ENCODE measurements at regions not wholly inside any gene's neighbourhood (a gene's known extent, or its start where the extent isn't known, plus 50 kb on each side); places are given as distances from the start of the nearest gene placed in this dataset.

DNA sequence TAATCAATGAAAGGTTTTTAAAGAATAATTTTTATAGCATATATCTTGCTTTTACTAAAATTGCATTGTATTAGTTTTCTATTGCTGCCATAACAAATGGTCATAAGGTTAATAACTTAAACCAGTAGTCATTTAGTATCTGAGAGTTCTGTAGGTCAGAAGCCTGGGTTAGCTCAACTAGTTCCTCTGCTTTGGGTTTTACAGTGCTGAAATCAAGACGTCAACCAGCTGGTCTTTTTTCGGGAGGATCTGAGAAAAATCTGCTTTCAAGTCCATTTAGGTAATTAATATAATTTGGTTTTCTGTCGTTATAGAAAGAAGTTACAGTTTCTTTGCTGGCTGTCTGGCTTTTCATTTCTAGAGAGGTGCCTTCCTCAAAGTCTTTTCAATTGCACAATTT is 577.7 kb downstream of the MRPL39 start:
- DNase-seq = no peak

DNA sequence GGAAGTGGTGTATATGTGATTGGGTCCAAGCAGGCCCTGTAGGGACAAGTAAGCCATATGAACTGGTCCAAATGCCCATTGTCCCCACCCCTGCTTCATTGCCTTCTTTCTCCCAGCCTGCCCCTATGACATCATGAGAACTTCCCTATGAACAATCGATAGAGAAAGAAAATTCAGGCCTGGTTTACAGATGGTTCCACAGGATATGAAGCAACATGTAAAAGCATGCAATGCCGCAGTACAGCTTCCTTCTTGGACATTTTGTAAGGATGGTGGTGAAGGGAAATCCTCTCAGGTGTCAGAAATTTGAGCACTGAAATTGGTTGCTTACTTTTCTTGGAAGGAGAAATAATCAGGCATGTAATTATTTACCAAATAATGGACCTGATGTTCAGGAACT is 581.7 kb downstream of the MRPL39 start:
- no peak for DNase-seq

DNA sequence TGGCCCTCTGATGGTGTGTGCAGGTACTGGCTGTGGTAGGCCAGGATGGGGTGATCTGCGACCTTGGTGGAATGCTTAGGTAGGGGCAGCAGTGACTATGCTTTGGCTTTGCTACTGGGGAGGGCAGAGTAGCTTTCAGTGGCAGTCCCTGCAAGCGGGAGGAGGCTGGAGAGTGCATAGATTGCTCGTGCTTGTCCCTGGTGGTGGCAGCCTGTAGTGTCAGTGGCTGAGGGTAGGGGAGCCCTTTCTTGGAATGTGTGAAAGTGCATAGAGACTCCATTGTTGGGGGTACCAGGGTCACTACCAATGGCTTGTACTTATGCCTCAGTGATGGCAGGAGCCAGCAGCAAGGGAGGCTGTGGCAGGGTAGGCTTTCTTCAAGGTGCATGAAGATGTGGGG is 582.6 kb downstream of the MRPL39 start:
- no peak for DNase-seq

DNA sequence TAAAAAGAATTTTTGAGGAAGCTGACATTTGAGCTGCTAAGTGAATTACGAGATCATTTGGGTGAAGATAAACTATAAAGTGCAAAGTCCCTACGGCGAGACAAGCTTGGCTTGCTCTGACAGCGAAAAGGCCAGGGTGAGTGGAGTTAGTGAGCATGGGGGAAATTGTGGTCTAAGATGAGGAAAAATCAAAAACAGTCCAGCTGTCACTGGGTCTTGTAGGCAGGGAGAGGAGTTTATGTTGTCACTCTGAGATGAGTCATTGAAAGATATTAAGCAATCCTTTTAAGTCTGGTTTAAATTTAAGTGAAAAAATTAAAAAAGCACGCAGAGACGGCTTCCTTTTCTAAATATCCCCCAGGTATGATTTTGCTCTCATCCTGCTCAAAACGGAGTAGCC is 601.9 kb downstream of the MRPL39 start:
- no peak for DNase-seq

DNA sequence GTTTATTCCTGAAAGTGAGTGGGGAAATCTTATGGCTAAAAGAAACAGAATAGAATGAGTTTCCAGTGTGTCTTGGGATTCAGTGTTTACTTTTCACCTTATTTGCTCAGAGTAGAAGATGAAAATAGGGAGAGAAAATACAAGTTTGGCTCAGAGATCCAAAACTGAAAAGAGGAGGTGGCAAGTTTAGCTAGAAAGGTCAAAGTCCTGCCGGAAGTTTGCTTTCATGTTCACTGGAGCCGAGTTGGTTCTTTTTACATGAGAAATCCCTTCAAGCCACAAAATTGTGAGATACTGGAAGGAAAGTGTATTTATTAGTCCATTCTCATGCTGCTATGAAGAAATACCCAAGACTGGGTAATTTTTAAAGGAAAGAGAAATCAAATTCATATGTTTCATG is 604.6 kb downstream of the MRPL39 start:
- no peak for DNase-seq

DNA sequence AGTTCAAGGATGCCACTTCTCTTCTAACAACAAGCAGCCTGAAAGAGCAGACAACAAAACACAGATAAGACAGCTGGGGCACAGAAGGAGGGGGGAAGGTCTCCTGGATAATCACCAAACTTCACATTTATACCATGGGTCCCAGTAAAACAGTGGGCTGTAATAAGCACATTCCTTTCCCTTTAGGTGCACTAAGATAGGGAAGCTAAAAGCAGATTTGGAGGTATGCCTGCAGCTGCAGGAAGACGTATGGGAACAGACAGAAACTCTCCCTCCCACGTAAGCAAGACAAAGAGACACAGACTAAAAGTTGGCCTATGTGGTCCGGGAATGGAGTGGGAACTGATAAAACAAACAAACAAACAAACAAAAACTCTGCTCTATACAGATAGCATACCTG is 612.1 kb downstream of the MRPL39 start:
- DNase-seq = no peak

DNA sequence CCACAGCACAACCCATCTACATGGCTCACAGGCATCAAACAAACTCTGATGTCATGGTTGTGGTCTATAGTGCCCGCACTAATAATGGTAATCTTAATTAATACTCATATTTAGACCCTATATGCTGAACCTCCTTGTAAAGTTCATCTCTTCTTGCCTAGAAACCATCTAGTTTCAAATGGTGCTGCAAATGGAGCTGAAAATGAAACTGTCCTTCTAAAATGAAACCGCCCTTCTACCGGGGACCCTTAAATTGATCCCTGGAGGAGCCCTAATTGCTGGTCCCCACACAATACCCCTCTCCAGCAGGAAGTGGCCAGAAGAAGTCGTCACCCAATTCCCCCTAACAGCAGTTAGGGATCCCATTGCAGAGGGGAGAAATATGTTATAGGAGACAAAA is 612.6 kb downstream of the MRPL39 start:
- no peak for DNase-seq

DNA sequence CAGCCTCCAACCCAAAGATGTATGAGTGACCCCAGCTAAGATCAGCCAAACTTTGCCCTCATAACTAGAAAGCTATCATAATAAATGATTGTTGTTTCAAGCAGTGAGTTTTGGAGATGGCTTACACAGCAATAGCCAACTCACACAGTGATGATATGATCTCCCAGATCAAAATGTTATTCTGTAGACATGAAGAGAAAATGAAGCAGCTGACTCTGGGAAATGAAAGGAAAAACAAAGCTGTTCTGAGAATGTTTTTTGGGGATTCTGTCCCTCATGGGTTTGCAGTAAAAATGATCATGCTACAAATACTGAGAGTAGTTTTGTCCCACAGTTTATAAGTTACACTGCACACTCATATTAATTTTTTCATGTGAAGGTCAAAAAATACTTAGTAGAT is 617.8 kb downstream of the MRPL39 start:
- DNase-seq = no peak

DNA sequence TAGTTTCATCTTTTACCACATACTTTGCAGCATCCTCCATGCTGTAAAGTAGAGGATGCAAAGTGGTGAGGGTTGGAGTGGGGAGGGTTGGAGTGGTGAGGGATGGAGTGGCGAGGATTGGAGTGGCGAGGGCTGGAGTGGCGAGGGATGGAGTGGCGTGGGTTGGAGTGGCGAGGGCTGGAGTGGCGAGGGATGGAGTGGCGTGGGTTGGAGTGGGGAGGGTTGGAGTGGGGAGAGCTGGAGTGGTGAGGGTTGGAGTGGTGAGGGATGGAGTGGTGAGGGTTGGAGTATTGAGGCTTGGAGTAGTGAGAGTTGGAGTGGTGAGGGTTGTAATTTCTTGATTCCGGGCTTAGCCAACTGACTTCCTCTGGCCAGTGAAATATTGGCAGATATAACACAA is 618.3 kb downstream of the MRPL39 start:
- no peak for DNase-seq

DNA sequence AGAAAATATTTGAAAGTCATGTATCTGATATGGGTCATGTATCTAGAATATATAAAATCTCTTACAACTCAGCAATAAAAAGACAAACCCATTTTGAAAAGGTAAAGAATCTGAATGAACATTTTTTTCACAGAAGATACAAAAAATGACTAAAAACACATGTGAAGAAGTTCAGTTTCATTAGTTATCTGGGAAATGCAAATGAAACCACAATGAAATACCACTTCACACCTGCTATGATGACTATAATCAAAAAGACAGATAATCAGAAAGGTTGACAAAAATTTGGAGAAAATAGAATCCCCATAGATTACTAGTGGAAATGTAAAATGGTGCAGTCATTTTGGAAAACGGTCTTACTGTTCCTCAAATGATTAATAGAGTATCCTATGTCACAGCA is 631.0 kb downstream of the MRPL39 start:
- no peak for DNase-seq

DNA sequence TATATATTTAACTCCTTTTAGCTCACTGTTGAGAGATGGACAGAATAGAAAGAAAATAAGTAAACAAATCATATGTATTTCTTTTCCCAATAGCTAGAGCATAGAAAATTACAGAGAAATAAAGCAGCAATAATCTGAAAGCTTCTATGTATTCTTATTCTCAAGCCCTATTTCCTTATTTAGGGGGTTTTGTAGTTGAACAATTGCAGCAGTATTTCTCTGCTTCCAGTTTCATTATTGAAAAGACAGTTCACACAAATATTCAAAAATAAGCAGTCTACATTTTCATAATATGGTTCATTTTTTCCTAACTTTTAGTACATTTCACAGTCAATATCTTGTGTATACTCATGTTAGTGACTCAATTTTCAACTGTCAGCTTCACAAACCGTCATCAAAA is 638.2 kb downstream of the MRPL39 start:
- DNase-seq = no peak

DNA sequence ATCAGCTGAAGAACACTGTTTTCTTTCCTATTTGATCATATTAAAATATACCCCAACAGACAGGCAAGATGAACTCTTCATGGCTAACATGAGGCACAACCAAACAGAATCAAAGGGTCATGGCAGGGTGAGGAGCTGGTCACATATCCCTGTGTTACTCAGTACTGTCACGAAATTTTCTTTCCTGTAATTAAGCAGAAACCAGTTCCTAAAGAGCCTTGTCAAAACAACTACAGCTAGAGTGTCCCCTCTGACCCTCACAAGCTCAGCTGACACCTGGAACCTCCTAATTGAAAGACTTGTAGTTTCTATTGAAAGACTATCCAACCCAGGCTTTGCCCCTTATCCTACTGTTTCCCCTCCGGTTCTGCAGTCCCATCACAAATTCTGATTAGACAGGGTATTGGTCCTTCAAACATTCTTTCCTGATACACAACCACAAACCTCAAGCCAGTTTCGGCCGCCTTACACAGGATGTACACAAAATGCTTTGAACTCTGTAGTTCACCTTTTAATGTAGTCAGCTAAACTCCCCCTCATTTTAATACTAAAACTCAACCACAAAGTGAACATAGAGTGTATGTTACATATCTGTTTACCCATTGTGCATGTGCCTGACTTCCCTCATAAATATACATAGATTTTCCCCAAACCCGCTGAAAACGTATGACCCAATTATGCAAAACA is 651.9 kb downstream of the MRPL39 start:
- no peak for DNase-seq

DNA sequence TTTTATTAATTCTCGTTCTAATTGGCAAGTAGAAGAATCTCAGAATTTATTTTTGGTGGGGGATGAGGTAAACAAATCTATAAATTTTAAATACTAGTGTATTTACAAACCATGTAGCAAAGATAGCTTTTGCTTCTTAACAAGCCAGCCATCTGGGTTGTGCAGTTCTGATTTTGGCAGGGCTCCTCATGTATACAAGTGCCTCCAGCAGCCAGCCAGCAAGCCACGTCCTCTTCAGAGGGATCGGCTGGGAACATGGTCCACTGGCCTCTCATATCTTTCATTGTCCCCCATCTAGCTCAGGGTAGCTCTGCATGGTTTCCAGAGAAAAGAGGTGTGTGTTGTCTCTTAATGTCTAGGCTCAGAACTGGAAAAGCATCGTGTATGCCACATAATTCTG is 659.1 kb downstream of the MRPL39 start:
- DNase-seq = no peak

DNA sequence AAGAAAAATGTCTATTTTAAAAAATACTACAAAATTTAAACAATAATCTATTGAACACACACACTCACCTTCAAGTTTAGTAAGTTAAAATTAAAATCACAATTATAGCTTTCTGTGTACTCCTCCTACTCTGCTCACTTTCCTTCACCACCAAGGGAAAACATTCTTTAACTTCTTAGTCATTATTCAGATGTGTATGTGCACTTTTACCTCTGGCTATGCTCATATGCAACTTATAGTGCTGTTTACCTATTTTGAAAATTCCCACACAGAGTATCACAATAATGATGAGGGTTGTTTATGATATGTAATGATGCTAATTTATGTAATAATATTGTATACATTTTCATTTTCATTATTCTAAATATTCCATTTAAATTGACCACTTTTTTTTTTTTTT is 661.4 kb downstream of the MRPL39 start:
- no peak for DNase-seq

DNA sequence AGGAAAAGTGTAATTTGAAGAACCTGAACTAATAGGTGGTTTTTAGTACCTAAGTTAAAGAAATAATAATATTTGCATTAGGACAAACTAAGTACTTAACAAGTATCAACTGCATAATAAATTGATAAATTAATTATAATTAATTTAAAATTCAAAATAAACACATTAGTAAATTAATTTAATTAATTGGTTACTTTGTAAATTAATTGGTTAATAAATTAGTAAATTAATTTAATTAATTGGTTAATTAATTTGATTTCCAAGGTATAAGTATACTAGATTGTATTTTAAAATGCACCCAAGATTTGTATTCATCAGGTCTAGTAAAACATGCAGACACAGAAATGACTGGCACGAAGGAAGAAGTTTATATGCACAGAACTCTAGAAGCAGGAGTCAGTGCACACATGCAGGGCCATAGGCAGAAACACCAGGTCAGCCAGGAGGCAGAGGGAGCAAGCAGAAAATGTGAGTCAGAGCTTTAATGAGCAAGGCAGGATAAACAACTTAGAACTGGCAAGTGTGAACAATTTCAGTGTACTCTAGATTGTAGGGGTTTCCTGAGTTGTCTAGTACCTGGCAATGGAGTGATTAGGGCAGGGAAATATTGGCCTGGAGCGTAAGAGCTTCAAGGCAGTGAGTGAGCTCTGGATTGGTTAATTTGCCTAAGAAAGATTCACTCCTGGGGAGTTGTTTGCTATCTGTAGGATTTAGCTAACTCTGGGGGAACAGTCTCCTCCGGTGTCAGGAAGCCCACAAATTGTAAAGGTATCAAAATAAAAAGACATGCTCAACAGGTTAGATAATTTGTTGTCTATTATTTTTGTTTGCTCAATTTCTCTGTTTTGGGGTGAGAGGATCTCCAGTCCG is 665.7 kb downstream of the MRPL39 start:
- DNase-seq = no peak

DNA sequence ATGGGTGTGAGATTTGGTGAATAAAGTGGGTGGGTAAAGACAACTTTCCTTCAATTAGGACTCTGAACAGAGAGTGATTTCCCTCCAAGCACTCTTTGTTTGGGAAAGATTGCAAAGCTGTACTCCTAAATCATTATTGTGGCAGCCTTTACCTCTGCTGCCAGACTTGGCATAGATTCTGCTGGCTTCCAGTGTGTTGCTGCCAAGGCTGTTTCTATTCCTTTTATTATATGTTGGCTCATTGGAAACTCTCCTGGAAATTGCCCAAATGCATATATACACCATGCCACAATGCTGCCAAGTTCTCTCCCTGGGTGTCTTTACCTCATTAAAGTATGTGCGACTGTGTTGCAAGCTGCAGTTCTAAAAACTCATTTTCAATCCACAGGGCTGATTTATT is 668.0 kb downstream of the MRPL39 start:
- DNase-seq = no peak

DNA sequence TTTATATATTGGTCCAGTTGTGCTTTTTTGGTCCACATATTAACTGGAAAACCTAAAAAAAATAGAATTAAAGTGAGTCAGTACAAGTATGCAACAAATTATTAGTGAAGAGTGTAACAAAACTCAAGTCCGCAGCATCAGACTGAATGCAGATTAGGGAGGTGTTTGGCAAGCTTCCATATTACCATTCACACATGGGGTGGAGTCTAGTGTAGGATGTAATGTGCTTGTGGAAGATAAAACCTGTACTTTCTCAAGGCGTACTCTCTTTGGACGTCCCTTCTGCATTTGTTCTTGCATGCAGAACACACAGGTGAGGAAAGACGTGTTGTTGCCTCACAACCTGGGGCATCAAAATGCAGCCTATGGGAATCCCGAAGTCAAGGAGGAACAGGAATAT is 668.7 kb downstream of the MRPL39 start:
- DNase-seq = no peak

DNA sequence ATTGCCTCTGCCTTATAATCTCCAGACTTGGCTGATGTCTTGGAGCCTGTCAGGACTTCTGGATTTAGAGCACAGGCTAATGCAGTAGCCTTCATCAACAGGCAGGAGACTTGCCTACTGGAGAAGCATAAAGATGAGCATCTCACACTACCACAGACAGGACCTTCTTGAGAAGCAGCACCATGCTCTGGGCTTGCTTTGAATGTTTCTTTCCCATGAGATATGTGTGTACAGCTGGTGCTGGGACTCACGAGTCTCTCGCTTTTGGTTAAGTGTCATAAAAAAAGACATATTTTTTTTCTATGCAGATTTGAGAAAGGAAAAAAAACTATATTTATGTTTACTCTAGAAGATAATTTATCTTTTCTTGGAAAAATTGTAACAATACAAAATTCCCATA is 671.3 kb downstream of the MRPL39 start:
- DNase-seq = no peak

DNA sequence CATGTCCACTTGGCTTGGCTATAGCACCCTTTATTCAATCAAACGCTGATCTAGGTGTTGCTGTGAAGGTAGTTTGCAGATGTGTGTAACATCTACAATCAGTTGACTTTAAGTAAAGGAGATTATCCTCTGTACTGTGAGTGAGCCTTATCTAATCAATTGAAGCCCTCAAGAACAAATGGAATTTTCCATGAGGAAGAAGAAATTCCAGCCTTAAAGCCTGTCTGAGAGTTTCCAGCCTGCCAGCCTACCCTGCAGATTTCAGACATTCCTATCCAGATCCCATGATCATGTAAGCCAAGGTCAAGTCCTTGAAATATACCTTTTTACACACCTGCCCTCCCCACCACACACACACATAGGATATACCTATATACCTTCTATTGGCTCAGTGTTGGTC is 696.7 kb downstream of the MRPL39 start:
- DNase-seq = no peak

DNA sequence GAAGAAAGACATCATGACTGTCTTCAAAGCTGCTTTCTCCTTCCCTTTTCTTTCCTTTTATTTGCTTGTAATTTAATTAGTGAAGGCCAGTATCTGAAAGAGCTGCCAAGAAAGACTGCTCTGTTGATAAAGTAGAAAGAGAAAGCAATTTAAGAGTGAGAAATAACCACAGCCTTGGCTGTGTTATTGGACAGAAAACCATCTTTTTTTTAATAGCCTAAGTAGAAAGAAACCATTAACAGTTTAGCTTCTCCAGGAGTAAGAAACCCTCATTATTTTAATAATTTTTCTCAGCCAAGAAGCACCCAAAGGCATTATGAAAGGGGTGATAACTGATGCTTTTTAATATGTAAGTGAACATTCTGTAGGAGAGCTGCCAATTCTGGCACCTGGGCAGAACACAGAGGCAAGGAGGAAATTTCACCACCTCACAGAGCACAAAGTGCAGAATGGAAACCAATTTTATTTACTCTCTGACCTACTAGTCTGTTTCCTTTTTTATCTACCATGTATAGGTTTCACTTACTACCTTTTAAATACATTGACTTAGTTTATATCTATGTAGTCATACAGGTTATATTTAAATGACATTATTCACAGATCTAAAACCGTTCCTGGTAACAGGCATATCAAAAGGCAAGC is 703.2 kb downstream of the MRPL39 start:
- no peak for DNase-seq

DNA sequence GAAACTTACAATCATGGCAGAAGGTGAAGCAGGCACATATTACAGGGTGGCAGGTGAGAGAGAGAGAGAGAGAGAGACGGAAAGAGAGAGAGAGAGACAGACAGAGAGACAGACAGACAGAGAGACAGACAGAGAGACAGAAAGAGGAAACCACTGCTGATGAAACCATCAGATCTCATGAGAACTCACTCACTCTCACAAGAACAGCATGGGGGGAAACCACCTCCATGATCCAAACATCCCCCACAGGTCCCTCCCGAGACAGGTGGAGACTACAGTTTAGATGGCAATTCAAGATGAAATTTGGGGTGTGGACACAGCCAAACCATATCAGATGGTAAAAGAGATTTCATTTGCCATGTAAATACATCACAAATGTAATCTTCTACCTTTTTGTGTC is 708.1 kb downstream of the MRPL39 start:
- DNase-seq = no peak

DNA sequence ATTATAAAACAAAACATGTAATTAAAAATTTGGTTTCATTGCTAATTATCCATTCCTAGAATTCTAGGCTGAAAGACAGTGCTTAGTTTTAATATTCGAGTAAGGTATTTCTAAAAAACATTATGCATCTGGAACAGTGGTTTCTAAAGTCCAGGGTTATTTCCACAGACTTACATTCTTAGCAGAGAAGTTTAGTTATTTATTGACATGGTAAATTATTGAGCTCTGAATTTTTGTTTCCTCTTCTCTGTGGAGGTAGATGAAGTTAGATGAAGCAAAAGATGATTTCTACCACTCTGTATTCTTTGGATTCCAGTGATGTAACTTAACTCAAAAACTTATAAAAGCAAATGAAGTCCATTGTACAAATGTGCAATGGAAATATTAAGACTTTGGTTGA is 709.4 kb downstream of the MRPL39 start:
- no peak for DNase-seq

DNA sequence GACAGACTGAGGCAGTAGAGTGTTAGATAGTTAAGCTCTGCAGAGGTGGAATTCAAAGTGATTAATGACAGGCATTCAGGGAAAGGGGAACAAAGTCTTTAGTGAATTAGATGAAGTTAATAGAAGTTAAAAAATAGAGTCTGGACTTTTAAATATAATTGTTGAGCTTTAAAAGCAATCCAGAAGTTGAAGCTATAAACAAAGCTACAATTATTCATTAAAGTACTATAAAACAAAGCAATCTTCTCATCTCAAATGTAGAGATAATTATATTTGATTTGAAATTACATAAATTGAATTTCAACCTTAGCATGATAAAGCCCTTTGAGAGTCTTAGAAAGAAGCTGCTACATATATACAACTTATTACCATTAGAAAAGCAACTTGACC is 710.6 kb downstream of the MRPL39 start:
- DNase-seq = no peak

Data from right lung (tissue), 2 donors.